Transverse colon (tissue), 4 donors: ENCODE measurements at regions not wholly inside any gene's neighbourhood (a gene's known extent, or its start where the extent isn't known, plus 50 kb on each side); places are given as distances from the start of the nearest gene placed in this dataset.

Source experiments
- DNase-seq: peaks from one replicate; pipeline ENCODE4 v3.0.0-alpha.2; 2019
- H3K27ac ChIP-seq, 4 donors: fragments of 200-600 bp; sonication (generic); 2 replicates each; pipeline ENCODE4 v1.5.1; 2016 to 2018; ENCODE audit warnings: inconsistent platforms in 4 of 4
- H3K27me3 ChIP-seq: fragments of 200-600 bp; sonication (generic); 2 replicates; pipeline ENCODE4 v1.5.1; 2017; ENCODE audit warnings: inconsistent platforms
- H3K36me3 ChIP-seq, 4 donors: fragments of 200-600 bp; sonication (generic); 2 replicates each; pipeline ENCODE4 v1.5.1; 2017 to 2019; ENCODE audit warnings: inconsistent platforms in 4 of 4
- H3K4me1 ChIP-seq, 4 donors: fragments of 200-600 bp; sonication (generic); 2 replicates each; pipeline ENCODE4 v1.5.1; 2017 to 2020; ENCODE audit warnings: inconsistent platforms in 4 of 4
- H3K4me3 ChIP-seq, 4 donors: fragments of 200-600 bp; sonication (generic); 1 replicate in 1 of 4; 2 replicates in 3 of 4; pipeline versions ENCODE4 v1.5.1 to v1.6.1; 2017 to 2019; ENCODE audit warnings: inconsistent platforms in 4 of 4
- H3K9me3 ChIP-seq, 2 donors: fragments of 200-600 bp; sonication (generic); 2 replicates each; pipeline ENCODE4 v1.5.1; 2017 to 2019; ENCODE audit warnings: inconsistent platforms in 2 of 2
- EP300 ChIP-seq: sonication (generic); formaldehyde crosslinking; IDR thresholded peaks from one replicate; pipeline ENCODE4 v1.6.1; 2017; ENCODE audit warnings: antibody characterized with exemption, low read depth
- POLR2A ChIP-seq: fragments of 450-650 bp; IDR thresholded peaks from one replicate; pipeline ENCODE4 v1.6.1; 2016; ENCODE audit warnings: antibody characterized with exemption, mild to moderate bottlenecking, moderate library complexity
- POLR2AphosphoS5 ChIP-seq, 3 donors: sonication (generic); formaldehyde crosslinking; IDR thresholded peaks; one replicate each; pipeline ENCODE4 v1.6.1; 2016; ENCODE audit warnings: antibody characterized with exemption in 3 of 3
- whole genome bisulfite sequencing, 2 donors: methylation state at CpG; one replicate each; pipeline ENCODE4 v1.1.5; 2018; ENCODE audit warnings: low coverage in 1 of 2; 5-methylcytosine and 5-hydroxymethylcytosine counted together
- in situ Hi-C, 4 donors: fragments of 200-750 bp; cut with MboI; loops; one replicate each; pipeline versions ENCODE4 v1.15.0 to v1.15.1; 2017; ENCODE audit warnings: low sequenced_read_pairs in 3 of 4, low pct_ligation_motif_present in 1 of 4, low pct_unique_long_range_greater_than_20kb in 1 of 4
- intact Hi-C: fragments of 100-400 bp; cut with DNase I; formaldehyde crosslinking; loops from one replicate; pipeline ENCODE4 v1.15.1; 2023; ENCODE audit warnings: low total_unique reads
- TF ChIP-seq, protein P1 (sequence below), 5 experiments: fragments of 200-600 bp in 3 of 5; fragments of 450-650 bp in 2 of 5; sonication (generic) in 3 of 5; IDR thresholded peaks; 1 replicate in 2 of 5; 2 replicates in 3 of 5; pipeline ENCODE4 v1.5.1; 2016 to 2017; ENCODE audit warnings: antibody characterized with exemption in 5 of 5, inconsistent platforms in 3 of 5, mild to moderate bottlenecking in 2 of 5, moderate library complexity in 1 of 5

GRCh38 chr2:147547440-147547839, 297.4 kb upstream of the ACVR2A start:
- no peaks in the 10 kb centered on the region for H3K9me3 ChIP-seq
- WGBS, 2 donors = 86% methylated on average over 1 of the region's 1 CpG; no CpG with 5 or more reads in 1 of the 2 donors
- H3K27ac ChIP-seq = no peak overlapping the region
- no peak for TF ChIP-seq EP300
- intact Hi-C loops = no loop called here
- H3K27me3 ChIP-seq = no peaks in the 10 kb centered on the region
- no peak overlapping the region for H3K4me3 ChIP-seq
- no peaks in the 10 kb centered on the region for H3K4me1 ChIP-seq
- in situ Hi-C loops = no loop called here
- H3K36me3 ChIP-seq = no peaks in the 10 kb centered on the region
- no peak for DNase-seq

DNA sequence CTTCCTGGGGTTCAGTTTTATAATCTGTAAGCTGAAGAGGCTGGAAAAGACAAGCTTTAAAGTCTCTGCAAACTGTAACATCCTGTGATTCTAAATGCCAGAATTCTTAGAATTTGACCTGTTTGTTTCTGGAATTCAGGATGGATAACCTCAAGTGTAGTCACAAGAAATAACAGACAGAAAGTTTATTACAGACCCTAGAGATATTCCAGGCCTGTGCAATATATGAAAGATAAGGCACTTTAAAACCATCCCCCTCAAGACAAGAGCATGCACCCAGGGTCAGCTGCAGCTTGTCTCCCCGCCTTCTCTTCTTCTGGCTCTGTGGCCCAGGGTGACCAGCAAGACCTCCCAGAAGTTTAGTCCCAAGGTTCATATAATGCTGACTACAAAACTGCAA, 298.7 kb upstream of the ACVR2A start:
- no peaks in the 10 kb centered on the region for H3K4me1 ChIP-seq
- intact Hi-C loops = no loop called here
- no peak overlapping the region for H3K4me3 ChIP-seq
- TF ChIP-seq POLR2AphosphoS5 (IDR thresholded peaks at IDR 0.05) = no peak
- no peak for TF ChIP-seq EP300
- no peak for TF ChIP-seq POLR2A
- TF ChIP-seq, protein P1, sequence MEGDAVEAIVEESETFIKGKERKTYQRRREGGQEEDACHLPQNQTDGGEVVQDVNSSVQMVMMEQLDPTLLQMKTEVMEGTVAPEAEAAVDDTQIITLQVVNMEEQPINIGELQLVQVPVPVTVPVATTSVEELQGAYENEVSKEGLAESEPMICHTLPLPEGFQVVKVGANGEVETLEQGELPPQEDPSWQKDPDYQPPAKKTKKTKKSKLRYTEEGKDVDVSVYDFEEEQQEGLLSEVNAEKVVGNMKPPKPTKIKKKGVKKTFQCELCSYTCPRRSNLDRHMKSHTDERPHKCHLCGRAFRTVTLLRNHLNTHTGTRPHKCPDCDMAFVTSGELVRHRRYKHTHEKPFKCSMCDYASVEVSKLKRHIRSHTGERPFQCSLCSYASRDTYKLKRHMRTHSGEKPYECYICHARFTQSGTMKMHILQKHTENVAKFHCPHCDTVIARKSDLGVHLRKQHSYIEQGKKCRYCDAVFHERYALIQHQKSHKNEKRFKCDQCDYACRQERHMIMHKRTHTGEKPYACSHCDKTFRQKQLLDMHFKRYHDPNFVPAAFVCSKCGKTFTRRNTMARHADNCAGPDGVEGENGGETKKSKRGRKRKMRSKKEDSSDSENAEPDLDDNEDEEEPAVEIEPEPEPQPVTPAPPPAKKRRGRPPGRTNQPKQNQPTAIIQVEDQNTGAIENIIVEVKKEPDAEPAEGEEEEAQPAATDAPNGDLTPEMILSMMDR (IDR thresholded peaks at IDR 0.05) = no peak
- no peaks in the 10 kb centered on the region for H3K27me3 ChIP-seq
- in situ Hi-C loops = no loop called here
- H3K9me3 ChIP-seq = no peaks in the 10 kb centered on the region
- no peak for DNase-seq
- H3K36me3 ChIP-seq = no peaks in the 10 kb centered on the region
- WGBS, 2 donors = 90% methylated on average over 1 of the region's 1 CpG; no CpG with 5 or more reads in 1 of the 2 donors
- no peak overlapping the region for H3K27ac ChIP-seq

DNA sequence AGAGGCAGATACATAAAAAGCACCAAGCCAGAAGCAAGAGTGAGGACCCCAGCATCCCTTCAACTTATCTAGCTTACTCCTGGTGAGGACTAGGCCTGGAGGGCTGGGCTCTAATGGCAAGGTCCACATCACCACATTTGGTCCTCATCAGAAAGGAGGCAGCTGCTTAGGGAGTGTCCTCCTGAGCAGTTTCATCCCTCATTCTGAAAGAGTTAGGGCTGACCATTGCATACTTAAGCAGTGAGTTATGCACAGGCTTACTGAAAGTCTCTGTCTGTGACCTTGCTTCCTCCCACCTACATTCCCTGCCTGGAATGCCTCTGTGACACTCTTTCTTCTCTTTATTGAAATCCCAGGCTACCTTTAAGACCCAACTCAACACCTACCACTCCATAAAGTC, 301.8 kb upstream of the ACVR2A start:
- Histone ChIP-seq H3K4me3 (no peak overlapping the region), H3K27me3 (no peaks in the 10 kb centered on the region), H3K9me3 (no peaks in the 10 kb centered on the region), H3K27ac (no peak overlapping the region), H3K36me3 (no peaks in the 10 kb centered on the region), H3K4me1 (no peaks in the 10 kb centered on the region)
- no peak for DNase-seq
- TF ChIP-seq POLR2A (no peak), POLR2AphosphoS5 (IDR thresholded peaks at IDR 0.05) (no peak), EP300 (no peak)
- TF ChIP-seq, protein P1 (IDR thresholded peaks at IDR 0.05) = no peak
- in situ Hi-C loops (no loop called here), intact Hi-C loops (no loop called here)

GRCh38 chr2:147542351-147542750, 302.5 kb upstream of the ACVR2A start:
- H3K27me3 ChIP-seq = no peaks in the 10 kb centered on the region
- TF ChIP-seq, protein P1 (IDR thresholded peaks at IDR 0.05) = no peak
- TF ChIP-seq POLR2AphosphoS5 (IDR thresholded peaks at IDR 0.05) = no peak
- no peak for TF ChIP-seq EP300
- TF ChIP-seq POLR2A = no peak
- H3K9me3 ChIP-seq = no peaks in the 10 kb centered on the region
- intact Hi-C loops (no loop called here), in situ Hi-C loops (no loop called here)
- no peak overlapping the region for H3K27ac ChIP-seq
- no peaks in the 10 kb centered on the region for H3K36me3 ChIP-seq
- 80% methylated on average over 3 of the region's 3 CpGs; no CpG with 5 or more reads in 1 of the 2 donors for WGBS, 2 donors
- H3K4me3 ChIP-seq = no peak overlapping the region
- no peak for DNase-seq
- no peaks in the 10 kb centered on the region for H3K4me1 ChIP-seq

GRCh38 chr2:147541314-147541713, 303.5 kb upstream of the ACVR2A start:
- no peaks in the 10 kb centered on the region for H3K9me3 ChIP-seq
- in situ Hi-C loops = no loop called here
- H3K4me3 ChIP-seq = no peak overlapping the region
- intact Hi-C loops = no loop called here
- no peaks in the 10 kb centered on the region for H3K4me1 ChIP-seq
- WGBS, 2 donors = 85% methylated on average over 1 of the region's 1 CpG; no CpG with 5 or more reads in 1 of the 2 donors
- DNase-seq = no peak
- H3K36me3 ChIP-seq = no peaks in the 10 kb centered on the region
- no peaks in the 10 kb centered on the region for H3K27me3 ChIP-seq
- TF ChIP-seq POLR2A = no peak
- TF ChIP-seq, protein P1 (IDR thresholded peaks at IDR 0.05) = no peak
- no peak for TF ChIP-seq EP300
- TF ChIP-seq POLR2AphosphoS5 (IDR thresholded peaks at IDR 0.05) = no peak
- no peak overlapping the region for H3K27ac ChIP-seq
